NCI-H146 treated with DMSO at 0.1 percent for 48 hours (cell line): ENCODE measurements at regions not wholly inside any gene's neighbourhood (a gene's known extent, or its start where the extent isn't known, plus 50 kb on each side); places are given as distances from the start of the nearest gene placed in this dataset.
"Not testable (repeated sequence)": the region's sequence is repeated elsewhere in the genome, so short reads cannot be mapped to it uniquely, and the experiment has no call there.

ENCODE experiments used
- DNase-seq: peaks from one replicate; lab custom pipeline; 2025; ENCODE audit not compliant: unreplicated experiment; lab: John Stamatoyannopoulos, UW

GRCh38 chr18:11468617-11469016 is 140.8 kb upstream of the SLC35G4 start:
- DNase-seq, result no peak

GRCh38 chr18:11468120-11468519 is 141.3 kb upstream of the SLC35G4 start:
- DNase-seq, result no peak

- DNase-seq, result no peak
Observed at GRCh38 chr18:11467611-11468010, 141.8 kb upstream of the SLC35G4 start.

GRCh38 chr18:11464129-11464528 is 145.3 kb upstream of the SLC35G4 start:
- DNase-seq, result no peak

- no peak for DNase-seq
Observed at GRCh38 chr18:11458447-11458846, 150.9 kb upstream of the SLC35G4 start.

GRCh38 chr18:11457853-11458252 is 151.5 kb upstream of the SLC35G4 start:
- DNase-seq, result not testable (repeated sequence)

- no peak for DNase-seq
Observed at GRCh38 chr18:11454040-11454439, 155.4 kb upstream of the SLC35G4 start.

GRCh38 chr18:11444169-11444568 is 165.2 kb upstream of the SLC35G4 start:
- not testable (repeated sequence) for DNase-seq

GRCh38 chr18:11437046-11437445 is 172.3 kb upstream of the SLC35G4 start:
- no peak for DNase-seq

- no peak for DNase-seq
Observed at GRCh38 chr18:11432360-11432811, 177.0 kb upstream of the SLC35G4 start.

- DNase-seq, result no peak
Observed at GRCh38 chr18:11429876-11430275, 179.5 kb upstream of the SLC35G4 start.

GRCh38 chr18:11425211-11425610 is 184.2 kb upstream of the SLC35G4 start:
- no peak for DNase-seq

- no peak for DNase-seq
Observed at GRCh38 chr18:11419338-11419737, 190.1 kb upstream of the SLC35G4 start.

- DNase-seq, result no peak
Observed at GRCh38 chr18:11412811-11413210, 196.6 kb upstream of the SLC35G4 start.

- DNase-seq, result no peak
Observed at GRCh38 chr18:11411048-11411447, 198.3 kb upstream of the SLC35G4 start.

- DNase-seq, result no peak
Observed at GRCh38 chr18:11408555-11409065, 200.8 kb upstream of the SLC35G4 start.

- no peak for DNase-seq
Observed at GRCh38 chr18:11407940-11408339, 201.5 kb upstream of the SLC35G4 start.

- no peak for DNase-seq
Observed at GRCh38 chr18:11405804-11406203, 203.6 kb upstream of the SLC35G4 start.

GRCh38 chr18:11400703-11401102 is 208.7 kb upstream of the SLC35G4 start:
- no peak for DNase-seq

- DNase-seq, result no peak
Observed at GRCh38 chr18:11398625-11399024, 210.8 kb upstream of the SLC35G4 start.

GRCh38 chr18:11392980-11393885 is 216.2 kb upstream of the SLC35G4 start:
- DNase-seq, result no peak

- DNase-seq, result no peak
Observed at GRCh38 chr18:11392292-11392691, 217.1 kb upstream of the SLC35G4 start.

GRCh38 chr18:11391661-11392060 is 217.7 kb upstream of the SLC35G4 start:
- DNase-seq, result no peak
